Breast epithelium (tissue), 3 donors: ENCODE measurements at regions not wholly inside any gene's neighbourhood (a gene's known extent, or its start where the extent isn't known, plus 50 kb on each side); places are given as distances from the start of the nearest gene placed in this dataset.

Experiments
- POLR2AphosphoS5 ChIP-seq, 3 donors: sonication (generic); formaldehyde crosslinking; IDR thresholded peaks; one replicate each; pipeline ENCODE4 v1.6.1; 2017; ENCODE audit warnings: antibody characterized with exemption in 3 of 3
- TF ChIP-seq, protein P1 (sequence below), 3 donors: fragments of 450-650 bp; IDR thresholded peaks; one replicate each; pipeline ENCODE4 v1.5.1; 2016 to 2017; ENCODE audit warnings: antibody characterized with exemption in 3 of 3, mild to moderate bottlenecking in 3 of 3, moderate library complexity in 3 of 3

DNA sequence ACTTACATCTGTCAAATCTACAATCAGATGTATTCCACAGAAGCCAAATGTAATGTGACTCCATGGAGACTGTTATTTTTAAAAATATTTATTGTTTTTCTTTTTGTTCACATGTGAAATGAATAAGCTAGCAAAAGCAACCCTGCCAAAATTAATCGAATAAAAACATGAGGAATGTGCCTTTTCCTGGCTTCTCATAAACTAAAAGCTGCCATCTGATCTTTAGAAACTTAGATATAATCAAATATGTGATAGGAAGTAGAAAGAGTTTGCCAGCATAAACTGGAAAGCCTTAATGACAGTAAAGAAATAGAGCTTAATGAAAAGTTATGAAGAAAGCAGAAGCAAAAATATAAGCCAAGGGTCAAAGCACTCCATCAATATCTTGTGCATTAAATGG, 1724.7 kb upstream of the WWC1 start:
- no peak for TF ChIP-seq POLR2AphosphoS5 (IDR thresholded peaks at IDR 0.05)
- TF ChIP-seq, protein P1, sequence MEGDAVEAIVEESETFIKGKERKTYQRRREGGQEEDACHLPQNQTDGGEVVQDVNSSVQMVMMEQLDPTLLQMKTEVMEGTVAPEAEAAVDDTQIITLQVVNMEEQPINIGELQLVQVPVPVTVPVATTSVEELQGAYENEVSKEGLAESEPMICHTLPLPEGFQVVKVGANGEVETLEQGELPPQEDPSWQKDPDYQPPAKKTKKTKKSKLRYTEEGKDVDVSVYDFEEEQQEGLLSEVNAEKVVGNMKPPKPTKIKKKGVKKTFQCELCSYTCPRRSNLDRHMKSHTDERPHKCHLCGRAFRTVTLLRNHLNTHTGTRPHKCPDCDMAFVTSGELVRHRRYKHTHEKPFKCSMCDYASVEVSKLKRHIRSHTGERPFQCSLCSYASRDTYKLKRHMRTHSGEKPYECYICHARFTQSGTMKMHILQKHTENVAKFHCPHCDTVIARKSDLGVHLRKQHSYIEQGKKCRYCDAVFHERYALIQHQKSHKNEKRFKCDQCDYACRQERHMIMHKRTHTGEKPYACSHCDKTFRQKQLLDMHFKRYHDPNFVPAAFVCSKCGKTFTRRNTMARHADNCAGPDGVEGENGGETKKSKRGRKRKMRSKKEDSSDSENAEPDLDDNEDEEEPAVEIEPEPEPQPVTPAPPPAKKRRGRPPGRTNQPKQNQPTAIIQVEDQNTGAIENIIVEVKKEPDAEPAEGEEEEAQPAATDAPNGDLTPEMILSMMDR (IDR thresholded peaks at IDR 0.05): no peak
